ENCODE measurements at regions not wholly inside any gene's neighbourhood (a gene's known extent, or its start where the extent isn't known, plus 50 kb on each side); places are given as distances from the start of the nearest gene placed in this dataset.

DNA sequence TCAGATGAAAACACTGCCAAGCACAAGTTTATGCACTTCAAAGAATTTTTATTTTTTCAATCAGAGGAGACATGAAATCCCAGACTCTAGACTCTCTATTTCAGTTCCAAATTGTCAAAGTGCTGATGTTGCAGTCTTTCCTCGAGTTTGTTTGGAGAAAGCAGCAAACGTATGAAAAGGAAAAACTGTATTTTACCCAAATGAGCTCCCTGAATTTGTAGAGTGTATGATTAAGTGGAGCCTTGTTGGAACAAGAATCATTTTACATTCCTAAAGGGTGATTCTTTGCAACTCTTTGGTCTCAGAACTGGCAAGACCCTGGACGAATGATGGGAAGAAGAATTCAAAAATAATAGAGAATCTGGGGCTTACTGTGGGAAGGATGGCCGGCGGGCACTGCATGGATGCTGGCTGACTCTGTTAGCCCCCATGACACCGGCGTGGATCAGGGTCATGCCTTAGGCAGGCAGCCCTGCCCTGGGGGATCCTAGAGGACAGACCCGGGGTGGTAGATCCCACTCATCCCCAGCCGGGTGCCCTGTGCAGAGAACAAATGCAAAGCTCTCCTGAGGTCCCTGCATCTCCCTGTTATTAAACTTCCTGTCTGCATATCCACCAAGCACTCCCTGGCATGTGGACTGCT, 207.4 kb downstream of the FNDC1 start:
- Histone ChIP-seq H3K27me3 (ENCODE audit: control insufficient read depth, insufficient read depth, low read length) (no peaks in the 10 kb centered on the region), H3K9me3 (ENCODE audit: control insufficient read depth, insufficient read depth, low read depth, low read length) (no peaks in the 10 kb centered on the region), H3K9ac (ENCODE audit: insufficient read depth, low read length) (no peak overlapping the region), H2AFZ (ENCODE audit: low read length) (no peak overlapping the region), H3K36me3 (ENCODE audit: control insufficient read depth, insufficient read depth, low read length) (no peaks in the 10 kb centered on the region), H3K27ac (ENCODE audit: insufficient read depth, low read length) (no peak overlapping the region), H4K20me1 (ENCODE audit: control insufficient read depth, extremely low read depth, insufficient read depth, low read length) (no peaks in the 10 kb centered on the region), H3K4me3 (replicated peaks in 1 of 4; ENCODE audit: control extremely low read depth in 1 of 4, insufficient read depth in 1 of 4, low read depth in 3 of 4, low read length in 4 of 4) (no peak overlapping the region), H3K4me2 (ENCODE audit: extremely low read depth, insufficient read depth, low read length) (no peak overlapping the region), H3K79me2 (ENCODE audit: control insufficient read depth, insufficient read depth, low read length) (no peaks in the 10 kb centered on the region), H3K4me1 (ENCODE audit: control insufficient read depth, extremely low read depth, insufficient read depth, low read length) (no peaks in the 10 kb centered on the region)
- peak in 1 of 2 donors; percentile 52 for DNase-seq (ENCODE audit: low read depth in 2 of 2)
- TF ChIP-seq EZH2 (IDR thresholded peaks at IDR 0.05; ENCODE audit: low read length, missing control alignments) = no peak
- TF ChIP-seq, protein P1, sequence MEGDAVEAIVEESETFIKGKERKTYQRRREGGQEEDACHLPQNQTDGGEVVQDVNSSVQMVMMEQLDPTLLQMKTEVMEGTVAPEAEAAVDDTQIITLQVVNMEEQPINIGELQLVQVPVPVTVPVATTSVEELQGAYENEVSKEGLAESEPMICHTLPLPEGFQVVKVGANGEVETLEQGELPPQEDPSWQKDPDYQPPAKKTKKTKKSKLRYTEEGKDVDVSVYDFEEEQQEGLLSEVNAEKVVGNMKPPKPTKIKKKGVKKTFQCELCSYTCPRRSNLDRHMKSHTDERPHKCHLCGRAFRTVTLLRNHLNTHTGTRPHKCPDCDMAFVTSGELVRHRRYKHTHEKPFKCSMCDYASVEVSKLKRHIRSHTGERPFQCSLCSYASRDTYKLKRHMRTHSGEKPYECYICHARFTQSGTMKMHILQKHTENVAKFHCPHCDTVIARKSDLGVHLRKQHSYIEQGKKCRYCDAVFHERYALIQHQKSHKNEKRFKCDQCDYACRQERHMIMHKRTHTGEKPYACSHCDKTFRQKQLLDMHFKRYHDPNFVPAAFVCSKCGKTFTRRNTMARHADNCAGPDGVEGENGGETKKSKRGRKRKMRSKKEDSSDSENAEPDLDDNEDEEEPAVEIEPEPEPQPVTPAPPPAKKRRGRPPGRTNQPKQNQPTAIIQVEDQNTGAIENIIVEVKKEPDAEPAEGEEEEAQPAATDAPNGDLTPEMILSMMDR (conservative IDR thresholded peaks at IDR 0.05 in 1 of 2, IDR thresholded peaks at IDR 0.05 in 1 of 2; ENCODE audit: low read depth in 1 of 2, low read length in 2 of 2) = no peak

DNA sequence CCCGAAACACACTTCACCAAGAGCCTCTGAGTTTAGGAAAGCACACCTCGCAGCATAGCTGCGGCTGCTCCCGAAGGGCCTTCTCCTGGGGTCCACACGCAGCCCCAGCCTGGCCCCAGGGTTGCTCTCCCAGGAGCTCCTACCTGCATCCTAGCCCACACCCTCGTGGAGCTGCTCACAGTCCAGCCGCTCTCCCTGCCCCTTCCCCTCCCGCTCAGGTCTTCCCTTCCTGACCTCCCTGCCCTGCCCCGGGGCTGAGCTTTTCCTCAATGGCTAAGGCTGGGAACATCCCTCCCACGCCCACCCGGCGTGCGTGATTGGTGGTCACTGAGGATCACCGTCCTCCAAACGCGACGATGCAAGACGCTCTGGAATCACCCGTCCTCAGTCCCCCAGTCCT, 205.8 kb downstream of the FNDC1 start:
- H3K27me3 ChIP-seq (ENCODE audit: control insufficient read depth, insufficient read depth, low read length) = no peaks in the 10 kb centered on the region
- TF ChIP-seq, protein P1 (conservative IDR thresholded peaks at IDR 0.05 in 1 of 2, IDR thresholded peaks at IDR 0.05 in 1 of 2; ENCODE audit: low read depth in 1 of 2, low read length in 2 of 2) = no peak
- TF ChIP-seq EZH2 (IDR thresholded peaks at IDR 0.05; ENCODE audit: low read length, missing control alignments) = no peak
- no peaks in the 10 kb centered on the region for H3K79me2 ChIP-seq (ENCODE audit: control insufficient read depth, insufficient read depth, low read length)

DNA sequence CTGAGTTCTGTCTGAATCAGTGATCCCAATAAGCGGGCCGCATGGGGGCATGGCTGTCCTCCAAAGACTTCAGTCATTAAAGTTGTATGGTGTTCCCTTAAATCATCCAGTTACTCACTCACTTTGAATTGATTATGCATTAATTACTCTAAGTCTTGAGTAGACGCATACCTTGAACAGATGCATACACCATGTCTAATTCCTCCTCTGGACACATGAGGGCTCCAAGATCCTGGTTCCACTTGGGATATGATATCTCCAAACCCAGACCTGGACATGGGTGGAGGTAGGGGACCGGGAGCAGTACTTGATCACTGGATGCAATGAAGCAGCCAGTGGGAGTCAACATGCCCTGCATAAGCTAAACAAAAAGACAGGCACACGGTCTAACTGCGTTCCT, 204.5 kb downstream of the FNDC1 start:
- no peaks in the 10 kb centered on the region for H3K36me3 ChIP-seq (ENCODE audit: control insufficient read depth, insufficient read depth, low read length)
- no peaks in the 10 kb centered on the region for H3K4me1 ChIP-seq (ENCODE audit: control insufficient read depth, extremely low read depth, insufficient read depth, low read length)
- H4K20me1 ChIP-seq (ENCODE audit: control insufficient read depth, extremely low read depth, insufficient read depth, low read length) = no peaks in the 10 kb centered on the region
- no peak overlapping the region for H3K9ac ChIP-seq (ENCODE audit: insufficient read depth, low read length)
- no peak overlapping the region for H3K27ac ChIP-seq (ENCODE audit: insufficient read depth, low read length)
- TF ChIP-seq, protein P1 (conservative IDR thresholded peaks at IDR 0.05 in 1 of 2, IDR thresholded peaks at IDR 0.05 in 1 of 2; ENCODE audit: low read depth in 1 of 2, low read length in 2 of 2) = no peak
- TF ChIP-seq EZH2 (IDR thresholded peaks at IDR 0.05; ENCODE audit: low read length, missing control alignments) = no peak
- no peaks in the 10 kb centered on the region for H3K27me3 ChIP-seq (ENCODE audit: control insufficient read depth, insufficient read depth, low read length)
- H3K4me3 ChIP-seq (replicated peaks in 1 of 4; ENCODE audit: control extremely low read depth in 1 of 4, insufficient read depth in 1 of 4, low read depth in 3 of 4, low read length in 4 of 4) = no peak overlapping the region
- H3K4me2 ChIP-seq (ENCODE audit: extremely low read depth, insufficient read depth, low read length) = no peak overlapping the region
- no peaks in the 10 kb centered on the region for H3K79me2 ChIP-seq (ENCODE audit: control insufficient read depth, insufficient read depth, low read length)
- H2AFZ ChIP-seq (ENCODE audit: low read length) = no peak overlapping the region
- no peaks in the 10 kb centered on the region for H3K9me3 ChIP-seq (ENCODE audit: control insufficient read depth, insufficient read depth, low read depth, low read length)
- no peak for DNase-seq (ENCODE audit: low read depth in 2 of 2)

More for the DNA sequence above, 205.8 kb downstream of the FNDC1 start:
- no peaks in the 10 kb centered on the region for H3K4me1 ChIP-seq (ENCODE audit: control insufficient read depth, extremely low read depth, insufficient read depth, low read length)
- no peak for DNase-seq (ENCODE audit: low read depth in 2 of 2)
- H3K36me3 ChIP-seq (ENCODE audit: control insufficient read depth, insufficient read depth, low read length) = no peaks in the 10 kb centered on the region
- H3K9ac ChIP-seq (ENCODE audit: insufficient read depth, low read length) = no peak overlapping the region
- no peak overlapping the region for H3K4me2 ChIP-seq (ENCODE audit: extremely low read depth, insufficient read depth, low read length)
- H4K20me1 ChIP-seq (ENCODE audit: control insufficient read depth, extremely low read depth, insufficient read depth, low read length) = no peaks in the 10 kb centered on the region
- H3K27ac ChIP-seq (ENCODE audit: insufficient read depth, low read length) = no peak overlapping the region
- H3K9me3 ChIP-seq (ENCODE audit: control insufficient read depth, insufficient read depth, low read depth, low read length) = no peaks in the 10 kb centered on the region
- H2AFZ ChIP-seq (ENCODE audit: low read length) = no peak overlapping the region
- no peak overlapping the region for H3K4me3 ChIP-seq (replicated peaks in 1 of 4; ENCODE audit: control extremely low read depth in 1 of 4, insufficient read depth in 1 of 4, low read depth in 3 of 4, low read length in 4 of 4)
